ENCODE measurements at regions not wholly inside any gene's neighbourhood (a gene's known extent, or its start where the extent isn't known, plus 50 kb on each side); places are given as distances from the start of the nearest gene placed in this dataset.

DNA sequence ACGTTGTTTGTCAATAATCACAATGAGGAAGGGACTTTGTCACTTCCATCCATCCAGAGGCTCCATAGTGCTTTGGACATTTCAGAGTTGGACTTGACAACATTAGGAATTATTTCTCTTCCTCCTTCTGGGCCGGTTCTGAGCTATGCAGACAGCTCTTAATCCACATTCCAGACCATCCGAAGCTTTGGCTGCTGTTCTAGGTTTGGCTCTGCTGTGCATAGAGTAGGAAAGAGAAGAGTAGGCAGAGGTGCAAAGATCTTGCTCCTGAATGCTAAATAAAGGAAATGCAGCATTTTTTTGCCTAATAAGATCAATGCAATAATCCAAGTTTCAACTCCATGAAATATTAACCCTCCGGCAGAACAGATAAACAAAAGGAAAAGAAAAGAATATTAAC lies 216.3 kb upstream of the PRNP start:
- no peak for TF ChIP-seq POLR2A (IDR thresholded peaks at IDR 0.05; ENCODE audit: low read length)
- TF ChIP-seq GATA1 (IDR thresholded peaks at IDR 0.05; ENCODE audit: low read depth, low read length): no peak

All from erythroblast (primary cell).